GM18499 (cell line): ENCODE measurements at regions not wholly inside any gene's neighbourhood (a gene's known extent, or its start where the extent isn't known, plus 50 kb on each side); places are given as distances from the start of the nearest gene placed in this dataset.
"Not testable (repeated sequence)": the region's sequence is repeated elsewhere in the genome, so short reads cannot be mapped to it uniquely, and the experiment has no call there.

Experiments
- ATAC-seq: cut with Tn5 transposase; IDR thresholded peaks from one replicate; pipeline ENCODE4 v1.9.1; 2021; ENCODE audit warnings: moderate number of reproducible peaks; ENCODE audit not compliant: insufficient read depth, unreplicated experiment

DNA sequence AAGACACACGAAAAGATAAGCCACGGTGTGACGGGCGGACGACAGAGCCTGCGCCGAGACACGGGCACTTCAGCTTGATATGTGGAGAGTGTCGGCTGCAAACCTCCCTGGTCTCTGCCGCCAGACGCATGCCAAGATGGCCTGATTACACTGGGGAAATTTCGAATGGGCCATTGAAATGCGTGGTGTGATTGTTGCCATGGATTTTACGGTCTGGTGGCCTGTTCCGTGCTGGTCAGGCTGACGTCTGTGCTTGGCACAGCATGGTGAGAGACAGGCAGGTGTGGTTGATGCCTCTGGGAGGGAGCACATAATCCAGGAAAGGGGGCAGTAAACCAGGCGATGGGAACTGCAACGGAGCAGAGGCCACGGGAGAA lies 105.6 kb upstream of the TMPRSS2 start:
- ATAC-seq, result no peak

GRCh38 chr21:41612674-41613532 lies 104.9 kb upstream of the TMPRSS2 start:
- ATAC-seq, result no peak

DNA sequence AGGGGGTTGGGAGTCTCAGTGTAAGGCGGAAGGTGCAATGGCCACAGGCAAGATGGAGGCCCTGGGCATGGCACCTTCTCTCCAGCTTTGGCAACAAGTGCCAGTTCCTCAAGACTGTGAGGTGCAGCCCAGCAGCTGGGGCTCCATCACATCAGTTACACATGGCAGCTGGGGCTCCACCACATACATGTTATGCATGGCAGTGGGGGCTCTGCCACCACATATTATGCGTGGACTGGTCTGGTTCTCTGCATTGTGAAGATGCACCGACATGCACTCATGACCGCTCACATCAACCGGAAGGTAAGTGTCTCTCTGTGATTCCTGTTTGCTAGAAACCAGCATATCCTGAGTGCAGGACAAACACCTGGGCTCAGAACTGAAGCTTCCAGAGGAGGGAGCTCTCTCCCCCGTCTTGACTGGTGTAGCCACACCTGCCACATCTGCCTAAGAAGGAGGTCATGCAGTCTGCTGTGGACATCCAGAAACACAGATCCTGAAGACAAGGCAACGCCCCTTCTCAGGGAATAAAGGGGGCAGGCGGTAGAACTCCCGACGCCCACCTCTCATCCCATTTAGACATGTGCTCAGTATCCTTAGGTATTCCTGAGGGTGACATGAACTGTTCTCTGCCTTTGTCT lies 104.1 kb upstream of the TMPRSS2 start:
- ATAC-seq, result no peak

GRCh38 chr21:41611441-41611840 lies 103.5 kb upstream of the TMPRSS2 start:
- no peak for ATAC-seq

DNA sequence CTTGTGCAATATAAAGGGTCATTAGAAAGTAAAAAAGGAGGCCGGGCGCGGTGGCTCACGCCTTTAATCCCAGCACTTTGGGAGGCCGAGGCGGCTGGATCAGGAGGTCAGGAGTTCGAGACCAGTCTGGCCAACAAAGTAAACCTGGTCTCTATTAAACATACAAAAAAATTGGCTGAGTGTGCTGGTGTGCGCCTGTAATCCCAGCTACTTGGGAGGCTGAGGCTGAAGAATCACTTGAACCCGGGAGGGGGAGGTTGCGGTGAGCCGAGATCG lies 102.8 kb upstream of the TMPRSS2 start:
- not testable (repeated sequence) for ATAC-seq

DNA sequence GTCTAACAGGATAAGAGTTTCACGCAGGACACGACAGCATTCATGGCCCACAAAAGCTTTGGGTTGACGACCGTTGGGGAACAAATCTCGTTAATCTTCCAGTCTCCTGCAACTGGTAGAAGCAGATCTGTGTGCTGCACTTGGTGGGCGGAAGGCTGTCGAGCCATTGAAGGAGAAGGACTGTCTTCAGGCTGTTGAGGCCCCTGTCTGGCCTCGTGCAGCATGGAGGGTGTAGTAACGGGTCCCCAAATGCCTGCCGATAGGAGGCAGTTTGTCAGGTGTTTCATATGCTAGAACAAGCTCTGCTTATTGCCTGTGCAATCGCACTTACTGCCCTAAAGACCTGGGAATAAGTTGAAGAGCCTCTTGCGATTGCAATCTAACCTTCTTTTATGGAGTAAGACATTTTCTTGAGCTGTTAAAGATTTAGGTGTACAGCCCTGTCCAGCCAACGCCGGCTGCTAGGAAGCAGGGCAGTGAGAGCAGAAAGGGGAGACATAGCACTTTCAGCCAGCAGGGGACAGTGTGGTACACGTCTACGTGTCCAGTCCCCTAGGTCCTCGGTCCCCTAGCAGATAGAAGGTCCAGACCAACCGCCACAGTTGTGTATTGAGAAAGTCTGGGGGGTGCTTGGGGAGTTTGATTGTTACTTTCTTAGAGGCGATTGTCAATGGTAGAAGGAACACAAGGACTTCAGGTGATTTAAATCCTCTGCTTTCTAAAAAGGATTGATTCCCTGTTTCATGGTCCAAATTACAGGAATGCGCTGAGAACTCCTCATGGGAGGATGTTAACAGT lies 102.3 kb upstream of the TMPRSS2 start:
- no peak for ATAC-seq

GRCh38 chr21:41606706-41607105 lies 98.7 kb upstream of the TMPRSS2 start:
- ATAC-seq, result no peak

- no peak for ATAC-seq
Observed at GRCh38 chr21:41605934-41606285, 98.0 kb upstream of the TMPRSS2 start.

DNA sequence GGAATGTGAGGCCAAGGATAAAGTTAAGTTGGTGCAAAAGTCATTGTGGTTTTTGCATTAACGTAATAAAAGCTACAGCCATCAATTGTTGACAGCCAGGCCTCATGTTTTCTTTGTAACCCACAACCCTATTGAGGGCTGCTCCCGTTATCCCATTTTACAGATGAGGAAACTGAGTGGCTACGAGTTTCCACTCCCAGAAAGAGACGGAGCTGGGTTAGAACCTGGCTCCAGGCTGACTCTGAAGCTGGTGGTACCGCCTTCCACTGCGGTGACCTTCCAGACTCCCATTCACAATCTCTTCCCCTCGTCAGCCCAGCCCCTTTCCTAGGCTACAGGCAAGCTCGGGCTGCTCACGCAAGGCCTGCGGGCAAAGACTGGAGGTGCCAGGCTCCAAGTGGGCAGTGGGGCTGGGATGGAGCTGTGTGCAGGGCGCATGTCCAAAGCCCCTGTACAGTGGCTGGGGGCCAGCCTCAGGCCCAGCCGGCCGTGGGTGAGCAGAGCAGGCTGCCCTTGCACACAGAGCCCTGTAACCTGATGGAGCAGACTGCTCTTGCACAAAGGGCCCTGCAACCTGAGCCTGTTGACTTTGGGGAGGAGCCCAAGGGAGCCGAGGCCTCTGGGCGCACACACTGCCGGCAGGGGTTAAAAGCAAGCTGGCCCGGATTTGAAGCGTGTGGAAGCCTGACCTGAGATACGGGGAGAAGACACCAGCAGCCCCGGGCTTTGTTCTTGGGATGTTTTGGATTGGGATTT lies 97.4 kb upstream of the TMPRSS2 start:
- no peak for ATAC-seq

DNA sequence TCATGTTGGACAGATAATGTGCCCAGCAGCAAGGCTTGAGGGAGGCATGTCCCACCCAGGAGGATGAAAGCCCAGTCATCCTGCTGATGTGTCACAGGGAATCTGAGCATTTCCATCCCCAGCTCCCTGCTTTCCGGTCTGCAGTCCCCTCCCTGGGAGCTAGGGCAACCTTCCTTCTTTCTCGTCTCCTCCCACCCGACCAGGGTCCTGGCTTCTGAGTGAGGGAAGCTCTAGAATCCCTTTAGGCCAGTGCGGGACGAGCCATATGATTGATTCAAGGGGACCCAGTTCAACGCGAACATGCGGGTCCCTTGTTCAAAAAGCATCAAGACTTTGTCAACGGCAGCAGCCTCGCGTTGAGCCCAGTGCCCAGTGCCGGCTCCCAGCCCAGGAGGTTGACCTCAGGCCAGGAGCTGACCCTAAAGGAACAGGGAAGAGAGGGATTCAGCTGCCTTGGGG lies 96.7 kb upstream of the TMPRSS2 start:
- no peak for ATAC-seq

DNA sequence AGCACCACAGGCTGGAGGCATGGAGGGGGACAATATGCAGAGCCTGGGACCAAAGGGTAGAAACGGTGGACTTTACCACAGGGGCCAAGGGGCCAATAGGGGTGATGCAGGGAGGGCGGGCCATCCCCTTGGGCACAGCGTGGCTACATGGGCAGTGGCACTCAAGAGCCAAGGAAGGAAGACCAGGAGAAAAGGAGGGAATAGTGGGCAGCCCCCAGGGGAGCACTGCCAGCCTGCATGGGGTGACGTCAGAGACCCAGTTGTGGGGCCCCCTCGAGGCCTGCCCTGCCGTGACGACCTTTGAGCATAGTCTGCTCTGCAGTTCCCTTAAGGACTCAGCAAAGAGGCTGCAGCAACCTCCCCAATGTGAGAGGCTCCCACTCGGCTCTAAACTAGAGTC lies 95.5 kb upstream of the TMPRSS2 start:
- no peak for ATAC-seq

DNA sequence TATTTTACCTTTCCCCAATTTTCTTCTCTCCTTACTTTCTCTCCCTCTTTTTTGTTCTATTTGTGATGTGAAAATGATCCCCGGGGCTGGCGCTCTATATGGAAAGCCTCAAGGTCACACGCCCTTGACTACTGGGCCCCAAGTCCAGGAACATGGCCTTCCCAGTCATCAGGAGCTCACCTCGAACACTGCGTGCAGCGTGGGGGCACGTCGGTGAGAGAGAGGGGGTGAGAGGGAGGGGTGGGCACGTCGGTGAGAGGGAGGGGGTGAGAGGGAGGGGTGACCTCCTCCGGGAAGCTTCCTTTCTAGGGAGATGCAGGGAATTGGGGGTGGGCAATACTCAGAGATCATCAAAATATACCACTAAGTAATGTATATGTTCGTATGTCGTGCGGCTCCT lies 94.6 kb upstream of the TMPRSS2 start:
- ATAC-seq, result no peak

GRCh38 chr21:41601573-41602368 lies 93.8 kb upstream of the TMPRSS2 start:
- no peak for ATAC-seq

- no peak for ATAC-seq
Observed at GRCh38 chr21:41600961-41601572, 93.1 kb upstream of the TMPRSS2 start.

DNA sequence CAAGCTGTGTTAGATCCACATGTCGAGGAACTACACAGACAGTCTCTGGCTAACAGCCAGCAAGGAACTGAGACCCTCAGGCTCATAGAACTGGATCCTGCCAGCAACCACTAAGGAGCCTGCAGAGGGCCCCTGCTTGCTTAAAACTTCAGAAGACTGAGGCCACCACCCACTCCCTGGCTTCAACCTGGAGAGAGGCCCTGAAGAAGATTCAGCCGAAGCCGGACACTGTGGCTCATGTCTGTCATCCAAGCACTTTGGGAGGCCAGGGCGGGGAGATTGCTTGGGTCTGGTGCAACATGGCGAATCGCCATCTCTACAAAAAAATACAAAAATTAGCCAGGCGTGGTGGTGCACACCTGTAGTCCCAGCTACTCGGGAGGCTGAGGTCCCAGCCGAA lies 92.6 kb upstream of the TMPRSS2 start:
- ATAC-seq, result no peak

DNA sequence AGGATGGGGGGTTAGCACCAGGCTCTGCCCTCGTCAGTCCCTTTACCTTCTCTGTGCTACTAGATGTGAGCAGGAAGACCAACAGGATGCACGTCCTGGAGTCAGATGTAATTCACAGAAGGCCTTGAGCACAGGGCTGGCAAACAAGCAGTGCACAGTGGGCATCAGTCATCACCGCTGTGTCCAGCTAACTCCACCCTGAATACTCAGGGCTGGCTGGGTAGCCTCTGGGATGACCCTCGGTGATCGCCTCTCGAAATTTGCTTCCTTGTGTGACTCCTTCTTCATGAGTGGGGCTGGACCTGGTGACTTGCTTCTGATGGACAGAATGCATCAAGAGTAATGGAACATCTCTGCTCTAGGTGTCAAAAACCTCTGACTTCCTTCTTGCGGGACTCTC lies 92.2 kb upstream of the TMPRSS2 start:
- ATAC-seq, result no peak

- no peak for ATAC-seq
Observed at GRCh38 chr21:41598561-41599431, 90.8 kb upstream of the TMPRSS2 start.

DNA sequence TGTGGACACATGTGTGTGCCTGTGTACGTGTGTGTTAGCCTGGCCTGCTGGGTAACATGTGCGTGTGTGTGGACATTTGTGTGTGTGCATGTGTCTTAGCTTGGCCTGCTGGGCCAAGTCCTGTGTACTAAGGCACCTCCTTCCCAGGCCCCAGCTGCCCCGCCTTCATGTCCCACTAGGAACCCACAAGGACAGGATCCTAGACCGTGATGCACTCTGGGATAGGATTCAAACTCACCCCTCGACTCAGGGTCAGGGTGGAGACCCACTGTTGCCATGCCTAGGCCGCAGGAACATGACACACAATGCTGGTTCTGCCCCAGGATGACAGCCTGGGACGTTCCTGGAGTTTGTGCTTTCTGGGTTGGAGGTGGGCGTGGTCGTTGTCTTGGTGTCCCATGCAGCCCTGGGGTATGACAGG lies 89.9 kb upstream of the TMPRSS2 start:
- ATAC-seq, result no peak

DNA sequence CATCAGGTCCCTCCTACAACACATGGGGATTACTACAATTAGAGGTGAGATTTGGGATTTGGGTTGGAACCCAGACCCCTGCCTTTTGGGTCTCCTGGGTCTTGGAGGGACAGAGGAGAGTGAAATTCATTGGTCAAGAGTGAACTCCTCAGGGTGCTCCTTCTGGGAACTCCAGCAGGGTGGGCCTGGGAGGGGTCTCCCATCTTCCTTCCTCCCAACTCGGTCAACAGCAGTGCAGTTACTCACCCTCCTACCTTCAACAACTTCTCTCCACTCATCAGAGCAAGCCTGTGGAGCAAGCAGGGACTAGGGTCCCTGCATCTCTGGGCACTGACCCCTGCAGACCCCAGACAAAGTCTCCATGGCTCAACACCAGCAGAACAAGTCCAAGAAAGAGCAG lies 89.3 kb upstream of the TMPRSS2 start:
- ATAC-seq, result no peak
